GF-D8 (cell line): ENCODE measurements at regions not wholly inside any gene's neighbourhood (a gene's known extent, or its start where the extent isn't known, plus 50 kb on each side); places are given as distances from the start of the nearest gene placed in this dataset.

Source experiments
- DNase-seq: peaks from one replicate; lab custom pipeline; 2025; lab: John Stamatoyannopoulos, UW

DNA sequence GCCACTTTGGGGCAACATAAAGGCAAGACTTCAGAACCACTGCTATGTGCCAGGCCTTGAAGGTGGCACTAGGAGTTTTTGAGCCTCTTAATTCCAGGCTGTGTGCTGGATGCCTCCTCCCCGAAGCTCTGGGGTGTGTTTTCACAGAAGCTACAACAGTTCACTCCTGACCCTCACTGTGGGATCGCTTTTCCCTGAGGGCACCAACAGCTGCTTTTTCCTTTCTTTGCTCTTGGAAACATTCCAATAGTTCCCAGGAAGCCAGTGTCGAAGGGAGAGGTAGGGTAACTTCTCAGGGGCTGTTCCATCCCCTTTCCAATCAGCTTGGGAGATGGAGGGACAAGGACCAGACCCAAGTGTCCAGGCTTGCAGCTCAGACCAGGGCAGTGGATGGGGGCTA lies 153.4 kb downstream of the C1orf94 start:
- DNase-seq, result no peak

GRCh38 chr1:34331020-34331926 lies 154.6 kb downstream of the C1orf94 start:
- no peak for DNase-seq

GRCh38 chr1:34332996-34333395 lies 156.3 kb downstream of the C1orf94 start:
- no peak for DNase-seq

GRCh38 chr1:34338871-34339270 lies 162.2 kb downstream of the C1orf94 start:
- no peak for DNase-seq

DNA sequence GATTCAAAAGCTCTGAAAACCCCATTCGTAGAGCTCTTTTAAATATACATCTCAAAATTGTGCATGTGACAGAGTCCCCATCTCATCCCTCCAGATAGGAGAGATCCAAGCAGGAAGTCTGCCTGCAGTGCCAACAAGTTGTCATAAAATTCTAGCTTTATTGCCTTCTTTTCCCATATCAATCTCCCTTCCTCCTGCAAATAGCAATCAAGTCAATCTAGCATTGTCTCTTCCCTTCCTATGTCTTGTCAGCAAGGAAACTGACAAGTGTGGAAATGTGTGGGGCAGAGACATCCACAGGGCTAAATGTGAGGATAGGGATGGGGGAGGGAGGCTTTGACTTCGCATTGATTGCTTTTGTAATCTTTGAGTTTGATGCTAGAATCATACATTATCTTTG lies 165.2 kb downstream of the C1orf94 start:
- no peak for DNase-seq

DNA sequence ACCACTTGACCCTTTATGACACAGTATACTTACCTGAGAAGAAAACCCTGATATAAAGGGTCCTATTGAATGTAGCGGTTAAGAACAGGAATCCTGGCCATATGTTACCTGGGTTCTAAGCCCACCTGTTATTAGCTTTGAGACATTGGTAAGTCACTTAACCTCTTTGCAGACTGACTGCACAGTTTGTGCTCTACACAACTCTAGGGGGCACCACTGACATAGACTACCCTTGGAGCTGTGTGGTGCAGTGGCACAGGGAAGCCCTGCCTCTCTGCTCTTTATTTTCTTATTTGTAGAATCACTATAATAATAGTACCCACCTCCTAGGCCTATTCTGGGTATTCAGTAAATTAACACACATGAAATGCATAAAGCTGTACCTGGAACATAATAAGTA lies 165.6 kb downstream of the C1orf94 start:
- DNase-seq, result no peak

DNA sequence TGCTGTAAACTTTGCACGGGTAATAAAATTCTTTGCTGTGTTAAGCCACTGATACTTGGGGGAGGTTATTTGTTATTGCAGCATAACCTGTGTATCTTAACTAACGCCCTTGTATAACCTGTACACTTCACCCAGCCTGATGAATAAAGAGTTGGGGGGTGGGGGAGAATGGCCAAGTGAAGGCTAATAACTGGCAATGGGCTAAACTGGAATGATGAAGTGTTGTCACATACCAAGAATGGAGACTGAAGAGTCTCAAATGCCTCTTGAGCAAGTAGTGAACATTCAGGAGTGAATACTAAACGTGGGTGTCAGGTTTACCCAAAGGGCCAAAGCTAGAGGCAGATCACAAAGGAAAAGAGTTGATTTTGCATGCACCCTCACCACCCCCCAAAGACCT lies 169.4 kb downstream of the C1orf94 start:
- DNase-seq, result no peak

GRCh38 chr1:34353409-34353808 lies 176.7 kb downstream of the C1orf94 start:
- no peak for DNase-seq

GRCh38 chr1:34354367-34354766 lies 177.7 kb downstream of the C1orf94 start:
- DNase-seq, result no peak

- DNase-seq, result no peak
These were observed 180.1 kb downstream of the C1orf94 start for GRCh38 chr1:34356853-34357252.

DNA sequence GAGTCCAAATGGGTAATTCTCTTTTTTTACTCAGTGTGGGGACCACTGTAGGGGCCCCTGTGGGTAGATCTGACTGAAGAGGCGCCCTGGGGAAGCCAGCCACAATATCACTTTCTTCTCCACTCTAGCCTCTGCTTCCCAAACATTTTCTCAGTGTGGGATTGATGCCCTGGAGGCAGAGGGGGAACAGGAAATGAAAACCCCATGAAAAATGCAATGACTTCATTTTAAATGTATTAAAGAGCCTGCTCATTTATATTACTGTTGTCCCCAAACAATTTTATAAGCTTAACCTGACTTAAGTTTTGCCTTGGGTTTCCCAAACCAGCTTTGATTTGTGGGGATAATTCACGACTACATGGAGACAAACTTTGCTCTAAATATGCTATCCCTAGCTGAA lies 181.9 kb downstream of the C1orf94 start:
- DNase-seq, result no peak

DNA sequence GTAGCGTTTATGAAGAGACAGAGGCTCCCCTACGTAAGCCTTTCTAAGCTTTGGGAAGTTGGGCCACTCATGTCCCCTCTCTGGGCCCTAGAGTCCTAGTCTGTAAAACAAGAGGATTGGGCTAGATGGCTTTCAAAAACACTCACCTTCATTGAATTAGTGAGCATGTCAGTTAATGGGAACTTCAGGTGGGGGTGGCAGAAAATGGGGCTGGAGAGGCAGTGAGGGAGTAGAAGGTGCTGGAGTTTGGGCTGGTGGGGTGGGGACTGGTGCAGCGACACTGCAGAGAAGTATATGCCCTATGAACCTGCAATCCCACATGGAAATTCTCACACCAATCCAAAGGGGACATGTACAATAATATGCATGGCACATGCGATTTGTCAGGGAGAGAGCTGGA lies 182.7 kb downstream of the C1orf94 start:
- no peak for DNase-seq

DNA sequence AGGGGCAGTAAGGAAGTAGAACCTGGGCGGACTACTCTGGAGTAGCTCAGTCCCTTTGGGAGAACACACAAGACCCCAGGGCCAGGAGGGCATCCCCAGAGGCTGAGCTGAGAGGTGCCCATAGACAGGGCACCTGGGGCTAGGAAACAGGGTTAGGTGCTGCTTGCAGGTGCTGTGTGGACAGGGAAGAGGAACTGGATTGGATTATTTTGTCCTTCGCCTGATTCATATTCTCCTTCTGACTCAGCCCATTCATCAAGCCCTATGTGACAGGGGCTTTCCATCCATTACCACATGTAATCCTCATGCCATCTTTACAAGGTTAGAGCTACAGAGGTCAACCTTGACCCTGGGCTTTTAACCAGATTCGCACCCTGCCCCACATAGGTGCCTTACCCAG lies 183.9 kb downstream of the C1orf94 start:
- no peak for DNase-seq

GRCh38 chr1:34361121-34361520 lies 184.4 kb downstream of the C1orf94 start:
- DNase-seq, result no peak

DNA sequence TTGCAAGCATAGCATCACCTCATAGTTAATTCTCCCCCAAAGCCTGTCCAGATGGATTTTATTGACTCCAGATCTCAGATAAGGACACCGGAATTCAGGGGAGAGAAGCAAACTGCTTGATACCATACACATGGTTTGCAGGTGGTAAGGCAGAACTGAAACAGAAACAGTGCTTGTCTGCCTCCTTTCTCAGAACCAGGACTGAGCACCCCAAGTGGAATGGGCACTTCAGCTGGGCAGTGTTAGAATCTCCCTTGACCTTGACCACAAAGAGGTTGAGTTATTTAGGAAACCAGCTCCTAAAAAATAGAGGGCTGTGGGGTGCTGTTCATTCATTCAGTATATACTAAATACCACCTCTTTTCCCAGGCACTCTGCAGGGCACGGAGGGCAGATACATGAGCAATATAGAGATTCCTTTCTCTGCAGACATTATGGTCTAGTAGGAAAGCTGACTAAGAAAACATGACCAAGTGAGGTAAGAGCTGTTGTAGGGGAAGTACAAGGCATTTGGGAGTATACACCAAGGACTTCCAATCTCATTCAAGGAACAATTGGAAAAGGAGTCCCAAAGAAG lies 185.2 kb downstream of the C1orf94 start:
- no peak for DNase-seq

GRCh38 chr1:34362949-34363348 lies 186.2 kb downstream of the C1orf94 start:
- no peak for DNase-seq

- no peak for DNase-seq
These were observed 186.7 kb downstream of the C1orf94 start for GRCh38 chr1:34363447-34363846.

- no peak for DNase-seq
These were observed 187.2 kb downstream of the C1orf94 start for GRCh38 chr1:34363915-34364314.

DNA sequence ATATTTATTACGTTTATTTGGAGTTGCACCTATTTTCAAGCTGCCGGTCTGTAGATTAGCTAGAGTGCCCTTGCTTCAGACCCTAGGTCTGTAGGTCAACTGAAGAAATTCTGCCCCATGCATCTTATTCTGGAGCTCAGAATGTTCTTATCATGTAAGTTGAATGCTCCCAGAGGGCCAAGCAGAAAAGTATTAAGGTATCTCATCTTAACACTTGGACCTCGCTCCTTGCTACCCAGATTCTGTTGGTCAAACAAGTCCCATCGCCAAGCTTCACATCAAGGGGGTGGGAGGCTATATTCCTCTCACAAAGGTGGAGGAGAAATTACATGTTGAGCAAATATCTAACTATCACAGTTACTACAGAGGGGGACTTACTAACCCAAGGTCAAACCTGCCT lies 187.7 kb downstream of the C1orf94 start:
- no peak for DNase-seq

GRCh38 chr1:34365295-34365694 lies 188.6 kb downstream of the C1orf94 start:
- no peak for DNase-seq

DNA sequence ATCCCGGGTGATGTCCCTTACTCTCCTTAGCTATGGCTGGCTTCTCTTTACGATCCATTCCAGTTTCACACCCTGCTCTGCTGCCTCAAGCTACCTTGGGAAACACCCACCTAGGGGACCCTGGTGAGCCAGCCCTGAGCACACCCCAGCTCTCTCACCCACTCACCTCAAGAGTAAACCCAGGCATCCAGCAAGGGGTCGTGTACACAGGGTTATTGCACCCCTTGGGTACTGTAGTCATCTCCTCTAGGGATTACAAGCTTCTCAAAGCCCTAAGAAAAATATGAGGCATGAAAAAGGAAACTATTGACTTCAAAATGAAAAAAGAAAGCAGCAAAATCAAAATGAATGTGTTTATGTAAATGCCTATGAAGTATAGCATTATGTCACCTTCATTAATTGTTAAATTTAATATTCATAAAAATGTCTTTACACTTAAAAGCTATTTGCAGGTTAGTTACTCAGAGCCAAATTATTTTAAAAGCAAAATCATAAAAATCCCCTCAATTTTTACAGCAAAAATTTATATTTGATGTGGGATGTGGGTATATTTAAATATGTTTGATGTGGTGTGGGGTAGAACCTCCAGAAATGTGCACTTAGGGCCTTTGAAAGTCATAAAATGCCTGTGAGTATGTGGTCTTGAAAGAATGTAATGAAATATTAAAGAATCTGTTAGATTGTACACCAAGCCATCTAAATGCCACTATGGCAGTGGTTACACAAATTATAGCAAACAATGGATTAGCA lies 190.3 kb downstream of the C1orf94 start:
- no peak for DNase-seq

GRCh38 chr1:34367954-34368353 lies 191.2 kb downstream of the C1orf94 start:
- DNase-seq, result no peak
